HG02884 (cell line): ENCODE measurements at regions not wholly inside any gene's neighbourhood (a gene's known extent, or its start where the extent isn't known, plus 50 kb on each side); places are given as distances from the start of the nearest gene placed in this dataset.

ENCODE experiments used
- ATAC-seq: cut with Tn5 transposase; IDR thresholded peaks from one replicate; pipeline ENCODE4 v1.9.1; 2021; ENCODE audit warnings: mild to moderate bottlenecking, moderate library complexity; ENCODE audit not compliant: unreplicated experiment

GRCh38 chr9:95733741-95734666 is 141.5 kb upstream of the ERCC6L2 start:
- ATAC-seq, result no peak

GRCh38 chr9:95732802-95733688 is 142.4 kb upstream of the ERCC6L2 start:
- no peak for ATAC-seq

- no peak for ATAC-seq
These were observed 143.6 kb upstream of the ERCC6L2 start for GRCh38 chr9:95731876-95732275.

- ATAC-seq, result no peak
These were observed 145.7 kb upstream of the ERCC6L2 start for GRCh38 chr9:95729669-95730368.

- no peak for ATAC-seq
These were observed 146.4 kb upstream of the ERCC6L2 start for GRCh38 chr9:95729046-95729445.

- ATAC-seq, result no peak
These were observed 147.5 kb upstream of the ERCC6L2 start for GRCh38 chr9:95727947-95728520.

- ATAC-seq, result no peak
These were observed 148.7 kb upstream of the ERCC6L2 start for GRCh38 chr9:95726756-95727155.

GRCh38 chr9:95725045-95725444 is 150.4 kb upstream of the ERCC6L2 start:
- no peak for ATAC-seq

GRCh38 chr9:95724253-95724991 is 151.1 kb upstream of the ERCC6L2 start:
- ATAC-seq, result peak; percentile 94

- no peak for ATAC-seq
These were observed 153.3 kb upstream of the ERCC6L2 start for GRCh38 chr9:95722141-95722540.

GRCh38 chr9:95721061-95721531 is 154.4 kb upstream of the ERCC6L2 start:
- no peak for ATAC-seq

- no peak for ATAC-seq
These were observed 155.0 kb upstream of the ERCC6L2 start for GRCh38 chr9:95720496-95720895.

GRCh38 chr9:95719354-95719753 is 156.1 kb upstream of the ERCC6L2 start:
- no peak for ATAC-seq

- ATAC-seq, result no peak
These were observed 157.2 kb upstream of the ERCC6L2 start for GRCh38 chr9:95718263-95718662.

GRCh38 chr9:95715868-95716435 is 159.5 kb upstream of the ERCC6L2 start:
- no peak for ATAC-seq

GRCh38 chr9:95710446-95710845 is 165.0 kb upstream of the ERCC6L2 start:
- no peak for ATAC-seq

- no peak for ATAC-seq
These were observed 178.8 kb upstream of the ERCC6L2 start for GRCh38 chr9:95696701-95697100.

GRCh38 chr9:95691435-95691834 is 174.7 kb upstream of the PTCH1 start:
- no peak for ATAC-seq

- ATAC-seq, result no peak
These were observed 172.9 kb upstream of the PTCH1 start for GRCh38 chr9:95689669-95690068.

GRCh38 chr9:95684516-95684915 is 167.7 kb upstream of the PTCH1 start:
- ATAC-seq, result no peak
